GM18861 (cell line): ENCODE measurements at regions not wholly inside any gene's neighbourhood (a gene's known extent, or its start where the extent isn't known, plus 50 kb on each side); places are given as distances from the start of the nearest gene placed in this dataset.

Source experiments
- ATAC-seq: cut with Tn5 transposase; IDR thresholded peaks from one replicate; pipeline ENCODE4 v1.9.1; 2021; ENCODE audit not compliant: unreplicated experiment

DNA sequence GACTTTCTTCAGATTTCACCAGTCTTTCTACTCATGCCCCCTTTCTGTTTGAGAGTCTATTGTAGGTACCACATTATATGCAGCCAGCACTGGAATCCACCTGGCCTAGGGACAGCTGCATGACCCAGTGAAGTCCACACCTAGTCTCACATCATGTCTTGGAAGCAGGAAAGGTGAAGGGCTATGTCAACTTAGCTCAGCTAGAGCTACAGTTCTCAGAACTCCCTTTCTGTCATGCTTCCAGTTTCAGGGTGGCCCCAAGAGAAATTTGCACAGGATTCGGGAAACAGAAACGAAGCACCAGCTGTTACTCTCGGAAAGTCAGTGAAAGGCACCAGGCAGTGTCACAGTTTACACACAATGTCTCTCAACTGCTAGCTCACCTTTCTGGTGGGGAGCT lies 51.6 kb upstream of the NLRP1 start:
- ATAC-seq = no peak

DNA sequence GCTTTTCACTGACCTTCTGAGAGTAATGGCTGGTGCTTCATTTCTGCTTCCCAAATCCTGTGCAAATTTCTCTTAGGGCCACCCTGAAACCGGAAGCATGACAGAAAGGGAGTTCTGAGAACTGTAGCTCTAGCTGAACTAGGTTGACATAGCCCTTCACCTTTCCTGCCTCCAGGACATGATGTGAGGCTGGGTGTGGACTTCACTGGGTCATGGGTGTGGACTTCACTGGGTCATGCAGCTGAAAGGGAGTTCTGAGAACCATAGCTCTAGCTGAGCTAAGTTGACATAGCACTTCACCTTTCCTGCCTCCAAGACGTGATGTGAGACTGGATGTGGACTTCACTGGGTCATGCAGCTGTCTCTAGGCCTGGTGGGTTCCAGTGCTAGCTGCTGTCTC lies 54.3 kb upstream of the NLRP1 start:
- no peak for ATAC-seq

DNA sequence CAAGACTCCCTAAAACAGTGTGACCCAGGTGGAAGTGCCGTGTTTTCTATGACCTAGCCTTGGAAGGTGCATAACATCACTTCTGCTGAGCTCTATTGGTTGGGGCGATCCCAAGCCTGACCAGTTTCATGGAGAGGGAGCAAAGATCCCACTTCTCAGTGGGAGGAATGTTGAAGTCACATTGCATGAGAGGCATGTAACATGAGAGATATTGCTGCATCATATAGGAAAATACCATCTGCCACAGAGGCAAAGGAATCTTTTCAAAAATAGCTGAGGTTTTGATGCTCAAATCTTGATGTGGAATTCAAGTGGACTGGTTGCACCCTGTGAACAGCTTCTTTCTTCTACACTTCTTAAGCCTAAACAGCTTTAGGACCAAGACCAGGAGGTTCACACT lies 56.4 kb upstream of the NLRP1 start:
- ATAC-seq = no peak

DNA sequence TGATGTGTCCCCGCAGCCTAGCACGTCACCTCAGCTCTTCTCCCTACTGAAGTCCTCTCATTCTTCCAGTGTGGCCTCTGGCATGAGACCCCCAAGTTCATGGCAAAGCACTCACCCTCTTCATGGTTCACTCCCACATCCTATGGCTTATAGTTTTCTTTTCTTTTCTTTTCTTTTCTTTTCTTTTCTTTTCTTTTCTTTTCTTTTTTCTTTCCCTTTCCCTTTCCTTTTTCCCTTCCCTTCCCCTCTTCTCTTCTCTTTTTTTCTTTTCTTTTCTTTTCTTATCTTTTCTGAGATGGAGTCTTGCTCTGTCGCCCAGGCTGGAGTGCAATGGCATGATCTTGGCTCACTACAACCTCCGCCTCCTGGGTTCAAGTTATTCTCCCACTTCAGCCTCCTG lies 58.4 kb upstream of the NLRP1 start:
- no peak for ATAC-seq

DNA sequence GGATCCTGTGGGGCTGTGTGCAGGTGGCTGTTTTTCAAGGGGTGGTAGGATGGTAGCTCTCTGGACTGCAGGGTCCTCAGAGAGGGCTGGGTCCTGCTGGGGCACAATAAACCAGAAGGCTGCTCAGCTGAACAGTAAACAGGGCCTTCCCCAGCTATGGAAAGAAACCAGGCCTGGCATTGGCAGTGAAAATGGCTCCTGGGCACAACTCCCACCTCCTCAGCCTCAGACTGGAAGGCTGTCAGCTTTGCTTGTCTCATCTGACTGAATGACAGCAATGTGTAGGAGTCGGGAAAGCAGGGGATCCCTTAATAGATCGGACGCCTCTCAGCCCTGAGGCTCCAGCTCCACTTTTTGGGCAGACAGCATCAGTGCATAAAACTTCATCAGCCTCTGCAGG lies 59.8 kb upstream of the NLRP1 start:
- ATAC-seq = no peak

DNA sequence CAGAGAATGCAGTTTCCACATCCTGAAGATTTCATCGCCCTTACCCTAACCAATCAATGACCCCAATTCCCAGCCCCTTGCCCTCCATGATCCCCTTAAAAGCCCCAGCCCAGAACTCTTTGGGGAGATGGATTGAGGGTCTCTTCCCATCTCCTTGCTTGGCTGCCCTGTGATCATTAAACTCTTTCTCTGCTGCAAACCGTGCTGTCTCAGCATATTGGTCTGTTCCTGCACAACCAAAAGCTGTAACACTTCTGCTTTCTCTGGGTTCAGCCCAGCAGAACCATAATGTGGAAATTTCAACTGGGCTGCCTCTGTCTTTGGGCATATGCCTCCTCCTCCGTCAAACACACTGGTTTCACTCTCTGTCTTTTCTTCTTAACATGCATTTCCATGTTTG lies 67.0 kb upstream of the NLRP1 start:
- ATAC-seq = no peak

DNA sequence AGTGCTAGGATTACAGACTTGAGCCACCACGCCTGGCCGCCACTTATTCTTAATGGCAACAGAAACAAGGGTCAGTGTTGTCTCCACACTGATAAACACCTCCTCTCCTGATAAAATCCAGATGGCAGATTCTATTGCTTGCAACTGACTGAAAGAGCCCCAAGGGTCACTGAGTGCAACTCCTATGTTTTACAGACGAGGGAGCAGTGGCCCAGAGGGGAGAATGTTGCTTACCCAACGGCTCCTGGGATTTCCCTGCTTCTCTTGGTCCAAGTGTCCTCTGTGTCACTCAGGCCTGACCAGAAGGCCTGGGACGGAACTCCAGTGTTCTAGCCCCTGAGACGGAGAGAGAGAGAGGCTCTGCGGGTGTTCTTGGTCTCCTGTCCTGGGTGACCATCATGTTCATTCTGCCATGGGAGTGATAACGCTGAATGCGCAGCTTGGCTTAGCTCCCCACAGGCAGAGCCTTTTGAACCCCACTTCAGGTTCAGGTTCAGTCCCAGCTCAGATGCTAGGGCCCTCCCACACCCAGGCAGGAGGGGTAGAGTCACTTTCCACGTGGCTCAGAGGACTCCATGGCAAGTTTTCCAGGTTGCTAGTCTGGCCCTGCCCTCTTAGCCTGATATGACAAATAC lies 77.3 kb upstream of the NLRP1 start:
- no peak for ATAC-seq

DNA sequence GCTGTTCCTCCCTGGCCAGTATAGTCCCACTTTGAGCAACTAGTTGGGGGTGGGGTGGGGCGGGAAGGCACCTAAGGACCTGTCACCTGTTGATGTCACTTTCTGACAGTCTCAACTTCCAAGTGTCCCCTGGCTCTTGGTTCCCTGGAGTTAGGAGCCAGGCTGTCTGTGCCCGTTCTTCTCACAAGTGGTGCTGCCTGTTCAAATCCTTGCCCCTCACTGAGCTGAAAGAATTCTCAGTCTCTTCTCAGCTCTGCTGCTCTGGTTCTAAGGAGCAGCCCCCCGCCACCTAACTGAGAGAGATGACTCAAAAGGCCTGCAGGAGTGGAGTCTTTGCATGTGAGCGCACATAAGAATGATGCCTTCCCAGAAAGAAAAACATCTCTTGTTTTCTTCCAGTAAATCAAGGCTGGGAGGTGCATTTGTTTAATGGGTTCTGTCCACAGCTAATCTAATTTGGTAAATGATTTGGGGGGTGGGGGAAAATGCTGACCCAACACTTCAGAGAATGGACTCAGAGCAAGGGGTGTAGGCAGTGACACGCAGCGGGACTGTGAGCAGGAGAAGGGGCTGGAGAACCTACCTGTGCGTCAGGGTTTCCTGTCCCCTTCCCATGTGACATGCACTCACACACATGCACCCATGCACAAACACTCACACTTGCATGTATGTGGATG lies 78.2 kb upstream of the NLRP1 start:
- no peak for ATAC-seq

DNA sequence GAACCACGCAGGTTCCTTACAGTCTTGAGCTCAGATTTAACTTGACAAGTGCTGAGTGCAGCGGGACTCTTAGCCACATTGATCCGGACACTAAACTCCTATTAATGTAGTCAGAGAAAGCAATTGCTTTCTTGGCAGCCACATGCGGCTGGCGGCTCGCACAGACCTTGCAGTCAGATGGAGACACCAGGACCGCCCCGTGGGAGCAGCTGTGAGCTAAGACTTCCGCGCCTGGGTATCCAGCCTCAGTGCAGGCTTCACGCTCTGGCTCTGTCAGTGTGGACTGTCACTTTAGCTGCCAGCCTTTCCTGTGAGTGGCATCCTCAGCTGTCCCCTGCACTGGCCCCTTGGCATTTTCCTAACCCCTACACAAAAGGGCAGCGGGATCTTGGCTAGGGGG lies 80.9 kb upstream of the NLRP1 start:
- ATAC-seq = no peak

DNA sequence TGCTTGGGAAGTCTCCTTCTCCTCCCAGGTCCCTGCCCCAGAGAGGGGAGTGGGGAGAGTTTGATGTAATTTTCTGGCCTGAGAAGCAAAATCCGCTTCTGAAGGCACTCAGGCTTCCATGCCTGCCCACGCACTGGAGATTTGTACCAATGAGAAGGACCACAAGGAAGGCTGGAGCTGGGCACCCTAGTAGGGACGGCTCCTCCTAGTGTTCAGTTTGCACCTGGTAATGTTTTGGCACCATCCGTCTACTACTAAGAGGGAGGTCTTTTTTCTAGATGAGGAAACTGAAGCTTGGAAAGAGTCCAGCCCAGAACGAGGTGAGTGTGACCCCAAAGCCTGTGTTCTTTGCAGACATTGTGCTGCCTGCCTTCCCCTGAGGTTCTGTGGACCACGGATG lies 83.6 kb upstream of the NLRP1 start:
- no peak for ATAC-seq

DNA sequence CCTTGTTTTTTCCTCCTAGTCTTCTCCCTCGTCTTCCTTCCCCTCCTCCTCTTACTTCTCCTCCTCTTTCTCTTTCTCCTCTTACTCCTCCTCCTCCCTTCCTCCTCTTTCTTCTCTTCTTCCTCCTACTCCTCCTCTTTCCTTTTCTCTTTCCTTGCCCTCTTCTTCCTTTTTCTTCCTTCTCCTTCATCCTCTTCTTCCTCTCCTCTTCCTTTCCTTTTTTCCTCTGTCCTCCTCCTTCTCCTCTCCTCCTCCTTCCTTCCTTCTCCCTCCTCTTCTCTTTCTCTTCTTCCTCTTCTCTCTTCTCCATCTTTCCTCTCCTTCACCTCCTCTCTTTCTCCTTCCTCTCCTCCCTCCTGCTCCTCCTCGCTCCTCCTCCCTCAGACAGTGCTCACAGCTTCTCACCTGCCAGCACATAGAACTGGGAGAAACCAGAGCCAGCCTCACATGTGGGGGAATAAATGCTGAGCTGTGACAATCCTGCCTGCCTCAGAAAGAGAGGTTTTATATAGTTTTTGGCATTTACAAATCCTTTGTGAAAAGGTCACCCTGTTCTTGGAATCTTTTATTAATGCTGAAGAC lies 84.3 kb upstream of the NLRP1 start:
- ATAC-seq = no peak

DNA sequence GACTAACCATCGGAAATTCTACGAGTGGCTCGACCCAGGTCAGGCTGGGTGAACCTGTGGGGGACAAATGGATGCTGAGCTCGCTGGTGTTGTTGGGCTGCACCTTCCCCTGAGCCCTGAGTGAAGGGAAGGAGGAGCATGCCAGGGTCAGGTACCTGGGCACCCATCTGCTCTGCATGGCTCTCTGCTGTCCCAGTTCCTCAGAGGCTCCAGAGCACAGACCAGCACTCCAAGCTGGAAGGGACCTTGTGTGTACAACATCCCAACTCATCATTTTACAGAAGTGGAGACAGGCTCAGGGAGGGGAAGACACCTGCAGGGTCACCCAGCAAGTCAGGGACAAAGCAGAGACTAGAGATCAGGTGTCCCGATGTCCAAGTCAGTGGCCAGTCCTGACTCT lies 84.9 kb upstream of the NLRP1 start:
- no peak for ATAC-seq

DNA sequence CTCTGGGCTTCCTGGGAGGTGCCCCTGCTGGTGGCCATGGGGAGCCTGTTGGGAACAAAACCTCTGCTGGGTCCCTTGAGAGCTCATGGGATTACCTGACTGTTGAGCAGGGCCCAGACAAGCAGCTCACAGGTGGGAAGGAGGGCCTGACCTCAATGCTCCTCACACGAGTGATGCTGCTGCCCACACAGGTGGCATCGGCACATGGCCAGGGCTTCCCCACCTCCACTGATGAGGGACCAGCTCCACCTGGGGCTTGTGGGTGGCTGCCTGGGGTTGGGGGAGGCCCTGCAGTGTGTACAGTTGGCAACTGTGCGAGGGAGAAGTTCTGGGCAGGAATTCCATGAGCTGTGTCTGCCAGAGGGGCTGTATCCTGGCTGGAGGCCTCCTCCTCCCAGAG lies 87.8 kb upstream of the NLRP1 start:
- ATAC-seq = no peak

DNA sequence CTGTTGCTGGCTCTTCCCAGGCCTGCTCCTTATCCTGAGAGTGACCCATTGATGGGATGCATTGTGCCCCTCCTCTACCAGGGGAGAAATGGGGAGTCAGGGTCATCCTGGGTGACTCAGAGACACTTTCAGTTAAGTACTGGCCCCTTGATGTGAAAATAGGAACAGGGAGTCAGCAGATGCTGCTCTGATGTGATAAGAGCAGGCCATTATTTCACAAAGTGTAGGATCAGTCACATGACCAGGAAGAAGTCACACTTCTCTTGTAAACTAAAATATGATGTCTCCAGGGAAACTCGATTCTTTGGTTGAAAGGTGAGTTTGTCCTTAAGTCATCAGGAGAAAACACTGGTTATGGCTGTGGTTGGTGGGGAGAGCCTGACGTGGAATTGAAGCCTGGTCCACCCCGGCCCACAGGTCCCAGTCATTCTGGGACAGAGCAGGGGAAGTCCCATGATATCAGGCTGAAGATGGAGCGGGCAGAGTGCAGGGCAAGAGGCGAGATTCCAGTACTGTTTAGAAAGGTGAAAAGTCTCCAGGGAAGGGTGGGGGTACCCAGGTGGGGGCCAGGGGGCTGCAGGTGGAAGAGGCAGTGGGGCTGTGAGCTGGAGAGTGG lies 88.6 kb upstream of the NLRP1 start:
- no peak for ATAC-seq

DNA sequence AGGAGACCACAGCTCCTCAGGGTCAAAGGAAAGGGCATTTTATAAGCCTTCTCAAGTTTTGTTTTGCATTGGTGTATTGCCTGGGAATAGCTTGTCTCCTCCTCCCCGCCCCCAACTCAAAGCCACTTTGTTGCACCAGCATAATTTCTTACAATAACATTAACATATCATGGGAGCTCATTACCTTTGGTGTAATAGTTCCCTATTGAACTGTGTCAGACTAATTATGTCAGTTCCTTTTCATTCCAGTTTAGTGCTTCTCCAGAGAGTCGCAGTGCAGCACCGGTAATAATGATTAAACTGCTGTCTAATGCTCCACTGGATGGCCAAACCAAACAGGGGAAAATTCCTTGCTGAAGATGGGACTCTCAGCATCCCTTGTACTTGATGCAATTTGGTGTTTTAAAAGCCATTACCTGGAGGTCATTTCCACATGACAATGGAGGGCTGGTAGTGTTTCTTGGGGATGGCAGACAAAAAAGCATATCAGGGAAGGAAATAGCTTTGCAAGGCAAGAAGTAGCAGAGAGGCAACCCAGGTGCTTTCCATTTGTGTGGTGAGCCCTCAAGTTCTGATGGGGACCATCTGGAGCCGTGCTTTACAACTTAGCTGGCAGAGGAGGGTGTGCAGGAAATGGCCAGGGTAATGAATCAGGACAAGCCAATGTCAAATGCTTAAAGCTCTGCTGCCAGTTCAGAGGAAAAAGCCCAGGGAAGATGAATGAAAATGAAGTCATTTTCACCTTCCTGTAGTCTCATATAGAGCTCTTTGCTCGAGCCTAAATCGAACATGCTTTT lies 91.5 kb upstream of the NLRP1 start:
- no peak for ATAC-seq

DNA sequence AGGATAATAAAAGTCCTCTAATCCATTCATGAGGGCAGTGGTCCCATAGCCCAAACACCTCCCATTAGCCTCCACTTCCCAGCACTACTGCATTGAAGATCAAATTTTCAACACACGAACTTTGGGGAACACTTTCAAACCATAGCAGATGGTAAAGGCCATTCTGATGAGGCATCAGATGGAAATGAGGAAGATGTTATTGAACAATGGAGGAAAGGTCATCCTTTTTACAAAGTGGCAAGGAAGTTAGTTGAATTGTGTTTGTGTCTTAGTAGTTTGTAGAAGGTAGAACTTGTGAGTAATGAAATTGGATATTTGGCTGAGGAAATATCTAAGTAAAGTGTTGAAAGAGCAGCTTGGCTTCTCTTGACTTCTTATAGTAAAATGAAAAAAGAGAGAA lies 93.3 kb upstream of the NLRP1 start:
- no peak for ATAC-seq

DNA sequence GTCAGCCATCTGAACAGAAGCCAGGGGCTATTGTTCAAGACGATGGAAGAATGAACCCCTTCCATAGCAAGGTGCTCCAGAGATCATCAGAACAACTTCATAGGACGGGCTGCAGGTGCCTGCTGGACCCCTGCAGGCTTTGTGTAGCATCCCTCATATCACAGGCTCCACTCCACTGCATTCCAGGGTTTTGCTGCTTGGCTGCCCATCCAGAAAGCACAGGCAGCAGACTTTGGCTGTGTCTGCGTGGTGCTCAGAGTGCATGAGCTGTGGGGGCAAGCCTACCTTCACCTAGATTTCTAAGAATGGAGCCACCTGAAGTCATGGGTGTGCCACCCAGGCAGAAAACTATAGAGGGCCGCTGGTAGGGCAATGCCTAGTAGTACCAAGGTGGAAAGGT lies 93.9 kb upstream of the NLRP1 start:
- ATAC-seq = no peak

DNA sequence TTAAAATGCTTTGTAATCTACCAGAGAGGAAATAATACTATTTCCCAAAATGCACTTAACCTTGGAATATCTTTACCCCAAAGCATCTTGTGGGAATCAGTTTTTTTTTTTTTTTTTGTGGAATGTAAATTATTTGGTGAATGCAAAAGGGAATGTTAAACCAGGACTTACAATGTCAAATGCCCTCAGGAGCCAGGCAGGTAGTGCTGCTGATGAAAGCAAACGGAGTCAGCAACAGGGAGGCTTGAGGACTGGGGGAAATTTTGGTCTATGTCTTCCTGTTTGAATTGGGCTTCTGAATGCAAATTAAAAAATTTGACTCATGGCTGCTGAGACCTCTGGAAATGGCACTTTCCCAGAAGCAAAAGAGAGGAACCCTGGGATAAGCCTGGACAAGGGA lies 96.5 kb upstream of the NLRP1 start:
- ATAC-seq = no peak

DNA sequence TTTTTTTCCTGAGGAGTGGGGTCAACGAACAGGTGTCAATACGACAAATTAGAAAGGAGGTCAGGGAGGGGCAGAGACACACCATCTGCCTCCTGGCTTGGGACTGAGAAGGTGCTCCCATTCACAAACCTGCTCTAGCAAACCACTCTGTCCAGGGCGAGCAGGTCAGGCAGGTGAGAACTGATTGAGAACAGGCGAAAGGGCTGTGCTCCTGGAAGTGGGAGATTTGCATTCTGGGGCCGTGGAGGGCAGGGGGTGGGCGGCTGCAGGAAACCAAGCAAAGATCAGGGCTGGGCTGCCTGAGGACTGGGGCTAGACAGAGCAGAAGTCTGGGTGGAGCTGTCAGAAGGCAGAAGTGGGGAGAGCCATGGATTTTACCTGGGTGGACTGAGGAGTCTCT lies 98.9 kb upstream of the NLRP1 start:
- ATAC-seq = no peak

DNA sequence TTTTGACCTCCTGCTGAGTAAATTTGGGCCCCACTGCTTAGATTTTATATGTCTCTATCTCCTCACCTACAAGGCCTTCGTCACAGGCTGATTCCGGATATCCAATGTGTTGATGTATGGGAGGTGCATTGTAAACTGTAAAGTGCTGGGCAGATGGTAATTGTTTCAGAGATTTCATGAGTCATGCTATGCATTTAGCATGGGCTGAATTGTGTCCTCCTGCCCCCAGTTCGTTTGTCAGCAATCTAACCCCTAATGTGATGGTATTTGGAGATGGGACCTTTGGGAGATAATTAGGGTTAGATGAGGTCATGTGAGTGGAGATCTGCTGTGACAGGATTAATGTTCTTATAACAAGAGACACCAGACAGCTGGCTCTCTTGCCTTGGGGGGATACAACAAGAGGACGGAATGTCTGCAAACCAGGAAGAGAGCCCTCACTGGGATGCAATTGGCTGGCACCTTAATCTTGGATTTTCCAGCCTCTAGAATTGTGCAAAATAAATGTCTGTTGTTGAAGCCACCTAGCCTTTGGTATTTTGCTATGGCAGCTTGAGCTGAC lies 101.8 kb upstream of the NLRP1 start:
- ATAC-seq = no peak

DNA sequence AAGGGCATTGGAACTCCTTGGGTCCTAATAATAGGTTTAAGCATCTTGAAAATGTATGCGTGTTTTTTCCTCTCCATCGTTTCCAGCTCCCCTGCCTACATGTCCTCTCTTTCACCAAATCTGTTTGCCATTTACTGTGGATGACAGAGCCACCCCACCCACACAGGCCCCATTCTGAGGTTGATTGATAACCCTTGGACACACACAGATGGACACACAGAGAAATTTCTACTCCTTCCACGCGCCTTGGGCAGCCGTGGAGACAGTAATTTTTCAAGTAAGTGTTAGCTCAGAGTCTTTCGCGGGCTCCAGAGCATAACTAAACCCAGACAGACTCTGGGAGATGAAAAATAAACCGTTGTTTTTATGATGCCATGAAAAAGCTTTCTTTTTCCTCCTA lies 103.3 kb upstream of the NLRP1 start:
- no peak for ATAC-seq
